ENCODE measurements at regions not wholly inside any gene's neighbourhood (a gene's known extent, or its start where the extent isn't known, plus 50 kb on each side); places are given as distances from the start of the nearest gene placed in this dataset.
A peak's percentile ranks its signal among the peaks of the same experiment; 100 is the strongest.

GRCh38 chr5:9905661-9906060, 275.5 kb upstream of the TAS2R1 start:
- DNase-seq, result peak; percentile 14

GRCh38 chr5:9903801-9904200, 273.6 kb upstream of the TAS2R1 start:
- DNase-seq, result peak; percentile 16

GRCh38 chr5:9898319-9898718, 268.2 kb upstream of the TAS2R1 start:
- peak; percentile 41 for DNase-seq

- DNase-seq, result peak; percentile 12
Observed at GRCh38 chr5:9895302-9895645, 265.1 kb upstream of the TAS2R1 start.

- DNase-seq, result no peak
Observed at GRCh38 chr5:9894571-9895301, 264.6 kb upstream of the TAS2R1 start.

- no peak for DNase-seq
Observed at GRCh38 chr5:9892696-9893095, 262.5 kb upstream of the TAS2R1 start.

- DNase-seq, result no peak
Observed at GRCh38 chr5:9889511-9889910, 259.4 kb upstream of the TAS2R1 start.

GRCh38 chr5:9888501-9888901, 258.4 kb upstream of the TAS2R1 start:
- peak; percentile 78 for DNase-seq

- DNase-seq, result no peak
Observed at GRCh38 chr5:9885164-9885563, 255.0 kb upstream of the TAS2R1 start.

- DNase-seq, result no peak
Observed at GRCh38 chr5:9878206-9878605, 248.1 kb upstream of the TAS2R1 start.

- peak; percentile 36 for DNase-seq
Observed at GRCh38 chr5:9877488-9877887, 247.3 kb upstream of the TAS2R1 start.

GRCh38 chr5:9876451-9876850, 246.3 kb upstream of the TAS2R1 start:
- DNase-seq, result no peak

GRCh38 chr5:9869616-9870288, 239.6 kb upstream of the TAS2R1 start:
- DNase-seq, result peak; percentile 89

- no peak for DNase-seq
Observed at GRCh38 chr5:9865574-9865973, 235.4 kb upstream of the TAS2R1 start.

- no peak for DNase-seq
Observed at GRCh38 chr5:9864791-9865190, 234.6 kb upstream of the TAS2R1 start.

GRCh38 chr5:9863486-9863885, 233.3 kb upstream of the TAS2R1 start:
- no peak for DNase-seq

GRCh38 chr5:9861666-9862256, 231.6 kb upstream of the TAS2R1 start:
- DNase-seq, result peak; percentile 49

- DNase-seq, result no peak
Observed at GRCh38 chr5:9859808-9860207, 229.7 kb upstream of the TAS2R1 start.

- DNase-seq, result no peak
Observed at GRCh38 chr5:9858043-9858442, 227.9 kb upstream of the TAS2R1 start.

- no peak for DNase-seq
Observed at GRCh38 chr5:9853309-9853708, 223.2 kb upstream of the TAS2R1 start.

GRCh38 chr5:9852671-9853070, 222.5 kb upstream of the TAS2R1 start:
- DNase-seq, result peak; percentile 69

- peak; percentile 94 for DNase-seq
Observed at GRCh38 chr5:9851458-9851857, 221.3 kb upstream of the TAS2R1 start.

GRCh38 chr5:9850456-9850855, 220.3 kb upstream of the TAS2R1 start:
- DNase-seq, result no peak

GRCh38 chr5:9847631-9848030, 217.5 kb upstream of the TAS2R1 start:
- DNase-seq, result no peak

Data from fibroblast of upper back skin (primary cell).